GM12878 (cell line): ENCODE measurements at regions not wholly inside any gene's neighbourhood (a gene's known extent, or its start where the extent isn't known, plus 50 kb on each side); places are given as distances from the start of the nearest gene placed in this dataset.

Experiments used
- ATAC-seq: fragments of 200-7000 bp; cut with Tn5 transposase; 3 replicates; pipeline ENCODE4 v1.9.1; 2020; ENCODE audit warnings: mild to moderate bottlenecking, moderate library complexity
- BruUV-seq: library from RNA; stranded (reverse); fragments of 400-500 nt; replicated peaks from 2 replicates; lab custom pipeline; 2021; lab: Mats Ljungman, UMichigan
- CTCF ChIA-PET: fragments of 300-600 bp; sonication (Branson Sonifier 250); formaldehyde crosslinking; extraction: SDS; loops from one replicate; lab custom pipeline; 2021; ENCODE audit warnings: inconsistent platforms; lab: Yijun Ruan, JAX
- POLR2A ChIA-PET: fragments of 350-600 bp; formaldehyde crosslinking; extraction: SDS; loops from one replicate; lab custom pipeline; 2021; ENCODE audit warnings: inconsistent platforms; lab: Charles Lee
- RAD21 ChIA-PET: fragments of 300-600 bp; sonication (Branson Sonifier 250); formaldehyde crosslinking; loops from one replicate; lab custom pipeline; 2023; ENCODE audit warnings: antibody characterized with exemption; ENCODE audit not compliant: unreplicated experiment; lab: Charles Lee
- SMC1A ChIA-PET: fragments of 300-600 bp; sonication (Branson Sonifier 250); formaldehyde crosslinking; loops from one replicate; lab custom pipeline; 2023; ENCODE audit not compliant: unreplicated experiment, uncharacterized antibody; lab: Charles Lee
- DNase-seq: peaks from one replicate; pipeline ENCODE4 v3.0.0-alpha.2; 2011; ENCODE audit warnings: low read depth, low spot score
- FAIRE-seq: peaks from 3 replicates; lab custom pipeline; 2011; peaks lifted over from hg19 to GRCh38; lab: Jason Lieb, UNC
- H2AFZ ChIP-seq: 2 replicates; pipeline ENCODE4 v1.6.0; 2011; ENCODE audit warnings: low read depth, low read length, control low read depth; ENCODE audit not compliant: control insufficient read depth
- H3K27ac ChIP-seq: 2 replicates; pipeline ENCODE4 v1.5.1; 2011; ENCODE audit warnings: control low read depth; ENCODE audit not compliant: control insufficient read depth, insufficient read depth
- H3K27me3 ChIP-seq, 2 experiments: replicated peaks in 1 of 2; 2 replicates each; pipeline versions ENCODE4 v1.6.0 to v1.6.1; 2011; ENCODE audit warnings: low read length in 1 of 2; ENCODE audit not compliant: control insufficient read depth in 2 of 2, insufficient read depth in 2 of 2
- H3K36me3 ChIP-seq, 2 experiments: 2 replicates each; pipeline ENCODE4 v1.5.1; 2011; ENCODE audit warnings: low read length in 1 of 2; ENCODE audit not compliant: control insufficient read depth in 2 of 2, insufficient read depth in 2 of 2
- H3K4me1 ChIP-seq: 2 replicates; pipeline ENCODE4 v1.6.1; 2011; ENCODE audit warnings: mild to moderate bottlenecking, low read length, moderate library complexity, mixed read lengths; ENCODE audit not compliant: control insufficient read depth, insufficient read depth
- H3K4me2 ChIP-seq: 2 replicates; pipeline ENCODE4 v1.6.0; 2011; ENCODE audit warnings: control low read depth; ENCODE audit not compliant: control insufficient read depth, insufficient read depth
- H3K4me3 ChIP-seq: fragments of 200-600 bp; sonication (generic); 2 replicates; pipeline ENCODE4 v1.5.1; 2016
- H3K79me2 ChIP-seq: 2 replicates; pipeline ENCODE4 v1.6.0; 2011; ENCODE audit warnings: low read length; ENCODE audit not compliant: control insufficient read depth, insufficient read depth
- H3K9ac ChIP-seq: 2 replicates; pipeline ENCODE4 v1.8.0; 2011; ENCODE audit warnings: low read length, control low read depth, mixed read lengths; ENCODE audit not compliant: control insufficient read depth, insufficient read depth
- H3K9me3 ChIP-seq: replicated peaks from 3 replicates; pipeline ENCODE4 v1.5.1; 2011; ENCODE audit warnings: mild to moderate bottlenecking, low read length; ENCODE audit not compliant: control insufficient read depth, insufficient read depth
- H4K20me1 ChIP-seq: 2 replicates; pipeline ENCODE4 v1.6.0; 2011; ENCODE audit not compliant: control insufficient read depth, insufficient read depth
- E2F4 ChIP-seq: IDR thresholded peaks from 2 replicates; pipeline ENCODE4 v1.6.1; 2012; ENCODE audit warnings: low read depth, low read length, improper control_type of control experiment
- IKZF1 ChIP-seq: fragments of 450-650 bp; conservative IDR thresholded peaks from 2 replicates; pipeline ENCODE4 v1.6.1; 2017; ENCODE audit warnings: antibody characterized with exemption, mild to moderate bottlenecking
- NR2F1 ChIP-seq: fragments of 450-650 bp; conservative IDR thresholded peaks from 2 replicates; pipeline ENCODE4 v1.6.1; 2017; ENCODE audit warnings: mild to moderate bottlenecking
- RELA ChIP-seq: fragments of 450-650 bp; IDR thresholded peaks from 2 replicates; pipeline ENCODE4 v1.8.0; 2014; ENCODE audit warnings: borderline replicate concordance; ENCODE audit not compliant: partially characterized antibody
- RUNX3 ChIP-seq: IDR thresholded peaks from 2 replicates; pipeline ENCODE4 v1.6.1; 2012; ENCODE audit warnings: low read length, inconsistent platforms
- WGBS: methylation state at CpG from one replicate; pipeline ENCODE4 v1.1.6; 2016; ENCODE audit warnings: low lambda C conversion rate; ENCODE audit not compliant: insufficient replicate concordance, insufficient coverage; ENCODE audit errors: missing lambda C conversion rate; 5-methylcytosine and 5-hydroxymethylcytosine counted together
- in situ Hi-C: fragments of 300-500 bp; cut with MboI; formaldehyde crosslinking; loops from 9 replicates; pipeline ENCODE4 v1.14.3; 2018; ENCODE audit warnings: mixed read lengths
- intact Hi-C: fragments of 100-400 bp; cut with micrococcal nuclease; formaldehyde crosslinking; loops from one replicate; pipeline ENCODE4 v1.14.2; 2022; ENCODE audit not compliant: unreplicated experiment
- TF ChIP-seq, protein P1 (sequence below): fragments of 450-650 bp; IDR thresholded peaks from 2 replicates; pipeline ENCODE4 v1.6.1; 2017; ENCODE audit warnings: low read depth, mild to moderate bottlenecking, moderate library complexity

GRCh38 chr7:93047514-93048099 lies 70.2 kb downstream of the SAMD9 start:
- POLR2A ChIA-PET = interaction anchor here (1.0 to 1.2 kb wide), 3 partner anchors 9 to 623 kb away, joined by 3 to 5 read pairs (median 3); partner anchors contain the start of genes PEX1 and RBM48
- in situ Hi-C loops = no loop called here
- CTCF ChIA-PET = interaction anchor here (0.5 to 2.4 kb wide), 10 partner anchors 8 to 436 kb away, joined by 3 to 9 read pairs (median 4); no protein-coding TSS in a partner anchor
- Histone ChIP-seq H3K4me2 (peak overlapping the region; percentile 33; the same call in 1 of the 2 replicates), H3K9ac (no peak overlapping the region)
- peak; percentile 69 for TF ChIP-seq NR2F1
- no peak for TF ChIP-seq E2F4
- TF ChIP-seq, protein P1, sequence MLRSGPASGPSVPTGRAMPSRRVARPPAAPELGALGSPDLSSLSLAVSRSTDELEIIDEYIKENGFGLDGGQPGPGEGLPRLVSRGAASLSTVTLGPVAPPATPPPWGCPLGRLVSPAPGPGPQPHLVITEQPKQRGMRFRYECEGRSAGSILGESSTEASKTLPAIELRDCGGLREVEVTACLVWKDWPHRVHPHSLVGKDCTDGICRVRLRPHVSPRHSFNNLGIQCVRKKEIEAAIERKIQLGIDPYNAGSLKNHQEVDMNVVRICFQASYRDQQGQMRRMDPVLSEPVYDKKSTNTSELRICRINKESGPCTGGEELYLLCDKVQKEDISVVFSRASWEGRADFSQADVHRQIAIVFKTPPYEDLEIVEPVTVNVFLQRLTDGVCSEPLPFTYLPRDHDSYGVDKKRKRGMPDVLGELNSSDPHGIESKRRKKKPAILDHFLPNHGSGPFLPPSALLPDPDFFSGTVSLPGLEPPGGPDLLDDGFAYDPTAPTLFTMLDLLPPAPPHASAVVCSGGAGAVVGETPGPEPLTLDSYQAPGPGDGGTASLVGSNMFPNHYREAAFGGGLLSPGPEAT = 0 out of 2 replicates have a peak, but pooled peaks have one; percentile 19
- 0 out of 2 replicates have a peak, but pooled peaks have one; percentile 20 for TF ChIP-seq IKZF1
- peak; percentile 29 for TF ChIP-seq RELA
- peak; percentile 8; the same call in 1 of the 2 replicates for TF ChIP-seq RUNX3
- TF ChIP-seq, all 136 proteins: peak for 5
- H3K27ac ChIP-seq = peak overlapping the region; percentile 42
- peaks cover 7% of the 10 kb centered on the region for H3K4me1 ChIP-seq
- H3K27me3 ChIP-seq = no peaks in the 10 kb centered on the region
- SMC1A ChIA-PET = interaction anchor here (0.6 to 2.4 kb wide), 21 partner anchors 8 to 519 kb away, joined by 3 to 12 read pairs (median 4); partner anchors contain the start of genes PEX1 and RBM48
- intact Hi-C loops = loop anchor here (5.0 kb wide), 2 partner anchors 80 to 145 kb away; no protein-coding TSS in a partner anchor
- H3K9me3 ChIP-seq = no peaks in the 10 kb centered on the region
- no peaks in the 10 kb centered on the region for H4K20me1 ChIP-seq
- FAIRE-seq = no peak
- BruUV-seq = no TSS peak
- no peak overlapping the region for H3K4me3 ChIP-seq
- no peaks in the 10 kb centered on the region for H3K36me3 ChIP-seq
- RAD21 ChIA-PET = interaction anchor here (0.6 to 1.7 kb wide), 16 partner anchors 9 to 586 kb away, joined by 3 to 6 read pairs (median 3); partner anchors contain the start of gene CDK6
- H3K79me2 ChIP-seq = no peaks in the 10 kb centered on the region
- 0% methylated on average over 1 of the region's 1 CpG for WGBS
- H2AFZ ChIP-seq = peak overlapping the region; percentile 67
- peak; percentile 24 for DNase-seq
- peak; percentile 89 for ATAC-seq
